MCF 10A (cell line): ENCODE measurements at regions not wholly inside any gene's neighbourhood (a gene's known extent, or its start where the extent isn't known, plus 50 kb on each side); places are given as distances from the start of the nearest gene placed in this dataset.
A peak's percentile ranks its signal among the peaks of the same experiment; 100 is the strongest.

Experiments
- BruUV-seq: library from RNA; stranded (reverse); fragments of 400-500 nt; replicated peaks from 2 replicates; lab custom pipeline; 2021; lab: Mats Ljungman, UMichigan
- CTCF ChIA-PET: fragments of 300-600 bp; sonication (Branson Sonifier 250); formaldehyde crosslinking; extraction: SDS; loops from one replicate; lab custom pipeline; 2021; ENCODE audit warnings: antibody characterized with exemption, inconsistent platforms; lab: Yijun Ruan, JAX
- POLR2A ChIA-PET: fragments of 300-600, 350-650 bp; sonication (Branson Sonifier 250); formaldehyde crosslinking; extraction: SDS; loops from one replicate; lab custom pipeline; 2020; ENCODE audit warnings: antibody characterized with exemption, inconsistent platforms; lab: Yijun Ruan, JAX
- DNase-seq: peaks from one replicate; pipeline ENCODE4 v3.0.0-alpha.2; 2018; ENCODE audit not compliant: unreplicated experiment
- H3K27ac Mint-ChIP-seq: one replicate; pipeline ENCODE4 v1.8.0; 2022; ENCODE audit warnings: mild to moderate bottlenecking, low read depth, mixed read lengths; ENCODE audit not compliant: unreplicated experiment
- H3K27me3 Mint-ChIP-seq: one replicate; pipeline ENCODE4 v1.8.0; 2022; ENCODE audit warnings: mixed read lengths; ENCODE audit not compliant: insufficient read depth, unreplicated experiment
- H3K36me3 Mint-ChIP-seq: one replicate; pipeline ENCODE4 v1.8.0; 2022; ENCODE audit warnings: mild to moderate bottlenecking, moderate library complexity, mixed read lengths; ENCODE audit not compliant: insufficient read depth, unreplicated experiment
- H3K4me1 Mint-ChIP-seq: one replicate; pipeline ENCODE4 v1.8.0; 2022; ENCODE audit warnings: mixed read lengths; ENCODE audit not compliant: insufficient read depth, unreplicated experiment
- H3K4me3 Mint-ChIP-seq: one replicate; pipeline ENCODE4 v1.8.0; 2022; ENCODE audit warnings: mild to moderate bottlenecking, moderate library complexity, mixed read lengths; ENCODE audit not compliant: unreplicated experiment
- H3K9me3 Mint-ChIP-seq: one replicate; pipeline ENCODE4 v1.8.0; 2022; ENCODE audit warnings: mixed read lengths; ENCODE audit not compliant: unreplicated experiment
- CTCF ChIP-seq: fragments of 200-600 bp; IDR thresholded peaks from one replicate; pipeline ENCODE4 v1.8.0; 2022; ENCODE audit warnings: antibody characterized with exemption, mild to moderate bottlenecking; ENCODE audit not compliant: unreplicated experiment
- intact Hi-C: fragments of 100-400 bp; cut with micrococcal nuclease; formaldehyde crosslinking; loops from 2 replicates; pipeline ENCODE4 v1.14.1; 2022

GRCh38 chr4:27117453-27117852 lies 256.8 kb downstream of the STIM2 start:
- no peak for TF ChIP-seq CTCF
- Mint-ChIP-seq H3K4me1 (no peaks in the 10 kb centered on the region), H3K27me3 (no peaks in the 10 kb centered on the region), H3K36me3 (no peaks in the 10 kb centered on the region), H3K9me3 (no peaks in the 10 kb centered on the region), H3K4me3 (no peak overlapping the region), H3K27ac (no peak overlapping the region)
- POLR2A ChIA-PET, result interaction anchor here (0.6 kb wide), 1 partner anchor 17 kb away, joined by 4 read pairs; no protein-coding TSS in a partner anchor
- no TSS peak for BruUV-seq
- DNase-seq, result no peak
- CTCF ChIA-PET, result no interaction called here
- intact Hi-C loops, result no loop called here

DNA sequence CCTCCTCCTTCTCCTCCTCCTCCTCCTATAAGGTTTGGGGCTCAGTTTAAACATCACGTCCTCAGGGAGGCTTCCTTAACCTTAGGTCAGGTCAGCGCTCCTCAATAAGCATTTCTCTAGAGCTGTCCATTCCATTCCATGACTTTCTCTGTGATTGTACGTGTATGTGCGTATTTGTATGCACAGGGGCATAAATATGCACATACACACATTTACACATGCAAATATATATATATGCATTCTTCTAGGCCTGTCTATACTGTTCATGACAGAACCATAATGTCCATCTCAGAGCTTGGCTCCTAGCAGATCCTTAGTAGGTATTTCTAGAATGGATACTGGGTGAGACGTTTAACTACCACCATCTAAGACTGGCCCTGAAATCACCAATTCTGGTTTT lies 258.6 kb downstream of the STIM2 start:
- Mint-ChIP-seq H3K4me3 (no peak overlapping the region), H3K4me1 (no peaks in the 10 kb centered on the region), H3K27me3 (no peaks in the 10 kb centered on the region), H3K27ac (no peak overlapping the region), H3K9me3 (no peaks in the 10 kb centered on the region), H3K36me3 (no peaks in the 10 kb centered on the region)
- POLR2A ChIA-PET, result no interaction called here
- no peak for TF ChIP-seq CTCF
- BruUV-seq, result no TSS peak
- CTCF ChIA-PET, result no interaction called here
- intact Hi-C loops, result no loop called here
- DNase-seq, result no peak

- no peak for DNase-seq
- Mint-ChIP-seq H3K4me1 (peaks cover 3% of the 10 kb centered on the region), H3K27ac (no peak overlapping the region), H3K27me3 (no peaks in the 10 kb centered on the region), H3K9me3 (no peaks in the 10 kb centered on the region), H3K4me3 (no peak overlapping the region), H3K36me3 (no peaks in the 10 kb centered on the region)
- TF ChIP-seq CTCF, result no peak
- no TSS peak for BruUV-seq
- intact Hi-C loops, result no loop called here
- CTCF ChIA-PET, result no interaction called here
- POLR2A ChIA-PET, result no interaction called here
These were observed 261.2 kb downstream of the STIM2 start for GRCh38 chr4:27121830-27122229.

- intact Hi-C loops, result no loop called here
- peaks cover 7% of the 10 kb centered on the region for H3K4me1 Mint-ChIP-seq
- CTCF ChIA-PET, result interaction anchor here (0.6 kb wide), 1 partner anchor 334 kb away, joined by 3 read pairs; no protein-coding TSS in a partner anchor
- no peak overlapping the region for H3K27ac Mint-ChIP-seq
- POLR2A ChIA-PET, result no interaction called here
- H3K27me3 Mint-ChIP-seq, result no peaks in the 10 kb centered on the region
- no peaks in the 10 kb centered on the region for H3K36me3 Mint-ChIP-seq
- no peaks in the 10 kb centered on the region for H3K9me3 Mint-ChIP-seq
- TF ChIP-seq CTCF, result no peak
- no peak overlapping the region for H3K4me3 Mint-ChIP-seq
- BruUV-seq, result no TSS peak
- peak; percentile 16 for DNase-seq
These were observed 262.6 kb downstream of the STIM2 start for GRCh38 chr4:27123123-27123768.
